Uterus (tissue), 3 donors: ENCODE measurements at regions not wholly inside any gene's neighbourhood (a gene's known extent, or its start where the extent isn't known, plus 50 kb on each side); places are given as distances from the start of the nearest gene placed in this dataset.

Source experiments
- DNase-seq, 2 donors: peaks; one replicate each; pipeline ENCODE4 v3.0.0-alpha.2; 2019 to 2020
- H3K27ac ChIP-seq, 2 donors: fragments of 200-600 bp; sonication (generic); 1 replicate in 1 of 2; 2 replicates in 1 of 2; pipeline ENCODE4 v1.5.1; 2016 to 2018
- H3K27me3 ChIP-seq, 2 donors: fragments of 200-600 bp; sonication (generic); one replicate each; pipeline ENCODE4 v1.5.1; 2018 to 2019; ENCODE audit warnings: control low read depth in 1 of 2
- H3K36me3 ChIP-seq, 2 donors: fragments of 200-600 bp; sonication (generic); one replicate each; pipeline ENCODE4 v1.5.1; 2019; ENCODE audit warnings: control low read depth in 1 of 2
- H3K4me1 ChIP-seq, 2 donors: fragments of 200-600 bp; sonication (generic); one replicate each; pipeline ENCODE4 v1.5.1; 2018 to 2019; ENCODE audit warnings: control low read depth in 1 of 2
- H3K4me3 ChIP-seq, 2 donors: fragments of 200-600 bp; sonication (generic); 1 replicate in 1 of 2; 2 replicates in 1 of 2; pipeline ENCODE4 v1.5.1; 2018 to 2019; ENCODE audit warnings: mild to moderate bottlenecking in 1 of 2
- H3K9me3 ChIP-seq, 2 donors: fragments of 200-600 bp; sonication (generic); one replicate each; pipeline ENCODE4 v1.5.1; 2019; ENCODE audit warnings: control low read depth in 1 of 2
- POLR2A ChIP-seq, 2 donors: fragments of 450-650 bp; IDR thresholded peaks; one replicate each; pipeline ENCODE4 v1.6.1; 2016; ENCODE audit warnings: antibody characterized with exemption in 2 of 2, mild to moderate bottlenecking in 1 of 2, moderate library complexity in 1 of 2
- intact Hi-C: fragments of 100-400 bp; cut with DNase I; formaldehyde crosslinking; loops from one replicate; pipeline ENCODE4 v1.15.1; 2023; ENCODE audit warnings: low total_unique reads
- TF ChIP-seq, protein P1 (sequence below), 4 experiments: fragments of 200-600 bp in 2 of 4; fragments of 450-650 bp in 2 of 4; sonication (generic) in 2 of 4; IDR thresholded peaks; one replicate each; pipeline ENCODE4 v1.5.1; 2016 to 2019; ENCODE audit warnings: antibody characterized with exemption in 4 of 4, mild to moderate bottlenecking in 2 of 4, moderate library complexity in 1 of 4
- donor health status: DM: yes; HTN: yes; CAD: no.

DNA sequence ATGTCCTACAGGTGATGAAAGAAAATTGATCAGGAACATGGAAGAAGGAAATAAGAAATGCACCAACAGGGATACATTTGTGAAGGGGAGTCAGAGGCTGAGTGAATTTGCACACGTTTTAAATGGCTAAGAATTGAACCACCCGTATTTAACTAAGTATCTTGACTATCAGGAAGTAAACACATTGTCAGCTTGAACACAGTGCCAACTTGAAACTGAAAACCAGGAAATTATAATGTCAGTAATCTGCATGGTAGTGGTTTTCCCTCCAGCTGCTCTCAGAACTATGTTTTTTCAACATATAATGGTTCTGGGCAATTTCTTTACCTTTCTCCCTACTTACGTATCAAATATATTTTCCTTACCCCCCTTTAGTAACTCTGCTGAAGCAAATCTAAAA is 366.5 kb upstream of the POU3F2 start:
- Histone ChIP-seq H3K36me3 (no peaks in the 10 kb centered on the region), H3K27me3 (no peaks in the 10 kb centered on the region), H3K4me3 (no peak overlapping the region), H3K27ac (no peak overlapping the region), H3K9me3 (no peaks in the 10 kb centered on the region), H3K4me1 (no peaks in the 10 kb centered on the region)
- no peak for DNase-seq
- TF ChIP-seq, protein P1, sequence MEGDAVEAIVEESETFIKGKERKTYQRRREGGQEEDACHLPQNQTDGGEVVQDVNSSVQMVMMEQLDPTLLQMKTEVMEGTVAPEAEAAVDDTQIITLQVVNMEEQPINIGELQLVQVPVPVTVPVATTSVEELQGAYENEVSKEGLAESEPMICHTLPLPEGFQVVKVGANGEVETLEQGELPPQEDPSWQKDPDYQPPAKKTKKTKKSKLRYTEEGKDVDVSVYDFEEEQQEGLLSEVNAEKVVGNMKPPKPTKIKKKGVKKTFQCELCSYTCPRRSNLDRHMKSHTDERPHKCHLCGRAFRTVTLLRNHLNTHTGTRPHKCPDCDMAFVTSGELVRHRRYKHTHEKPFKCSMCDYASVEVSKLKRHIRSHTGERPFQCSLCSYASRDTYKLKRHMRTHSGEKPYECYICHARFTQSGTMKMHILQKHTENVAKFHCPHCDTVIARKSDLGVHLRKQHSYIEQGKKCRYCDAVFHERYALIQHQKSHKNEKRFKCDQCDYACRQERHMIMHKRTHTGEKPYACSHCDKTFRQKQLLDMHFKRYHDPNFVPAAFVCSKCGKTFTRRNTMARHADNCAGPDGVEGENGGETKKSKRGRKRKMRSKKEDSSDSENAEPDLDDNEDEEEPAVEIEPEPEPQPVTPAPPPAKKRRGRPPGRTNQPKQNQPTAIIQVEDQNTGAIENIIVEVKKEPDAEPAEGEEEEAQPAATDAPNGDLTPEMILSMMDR (IDR thresholded peaks at IDR 0.05): no peak
- TF ChIP-seq POLR2A (IDR thresholded peaks at IDR 0.05): no peak
- intact Hi-C loops: no loop called here

DNA sequence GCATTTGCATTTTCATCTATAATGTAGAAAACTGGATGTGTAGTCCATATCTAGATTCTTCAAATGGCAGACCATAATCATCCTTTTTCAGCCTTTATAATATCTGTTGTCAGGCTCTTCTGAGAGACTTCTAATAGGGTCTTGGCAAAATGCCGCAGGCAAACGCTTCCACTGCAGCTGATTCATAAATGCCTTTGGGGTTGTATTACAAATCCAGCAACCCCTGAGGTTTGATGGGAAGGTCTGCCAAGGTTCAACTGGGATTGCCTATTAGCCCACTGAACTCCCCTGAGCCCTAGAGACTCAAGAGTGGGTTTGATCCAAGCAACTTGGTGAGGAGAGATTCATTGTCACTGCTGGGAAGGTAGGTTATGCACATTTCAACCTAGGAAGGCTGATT is 365.2 kb upstream of the POU3F2 start:
- TF ChIP-seq POLR2A (IDR thresholded peaks at IDR 0.05): no peak
- TF ChIP-seq, protein P1 (IDR thresholded peaks at IDR 0.05): no peak
- H3K27me3 ChIP-seq: no peaks in the 10 kb centered on the region
- H3K27ac ChIP-seq: no peak overlapping the region
- intact Hi-C loops: no loop called here
- no peaks in the 10 kb centered on the region for H3K9me3 ChIP-seq
- DNase-seq: no peak
- H3K36me3 ChIP-seq: no peaks in the 10 kb centered on the region
- H3K4me1 ChIP-seq: no peaks in the 10 kb centered on the region
- no peak overlapping the region for H3K4me3 ChIP-seq

DNA sequence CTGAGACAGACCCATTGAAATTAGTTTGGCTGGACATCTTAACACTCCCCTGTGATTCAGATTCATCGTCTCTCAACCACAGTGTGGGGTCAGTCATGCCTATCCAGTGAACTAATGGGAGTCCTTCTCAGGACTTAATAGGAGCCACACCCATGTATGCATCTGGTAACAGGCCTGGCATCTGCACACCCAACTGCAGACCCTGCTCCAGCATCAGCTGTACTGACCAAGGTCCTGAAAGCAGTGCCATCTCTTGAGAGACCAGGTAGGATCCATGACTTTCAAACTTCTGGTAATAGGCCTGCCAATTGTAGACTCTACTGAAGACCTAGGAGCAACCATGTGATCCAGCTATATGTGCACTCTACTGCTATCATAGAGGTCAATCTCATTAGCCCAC is 363.6 kb upstream of the POU3F2 start:
- TF ChIP-seq, protein P1 (IDR thresholded peaks at IDR 0.05): no peak
- TF ChIP-seq POLR2A (IDR thresholded peaks at IDR 0.05): no peak
- DNase-seq: no peak
- H3K4me3 ChIP-seq: no peak overlapping the region

DNA sequence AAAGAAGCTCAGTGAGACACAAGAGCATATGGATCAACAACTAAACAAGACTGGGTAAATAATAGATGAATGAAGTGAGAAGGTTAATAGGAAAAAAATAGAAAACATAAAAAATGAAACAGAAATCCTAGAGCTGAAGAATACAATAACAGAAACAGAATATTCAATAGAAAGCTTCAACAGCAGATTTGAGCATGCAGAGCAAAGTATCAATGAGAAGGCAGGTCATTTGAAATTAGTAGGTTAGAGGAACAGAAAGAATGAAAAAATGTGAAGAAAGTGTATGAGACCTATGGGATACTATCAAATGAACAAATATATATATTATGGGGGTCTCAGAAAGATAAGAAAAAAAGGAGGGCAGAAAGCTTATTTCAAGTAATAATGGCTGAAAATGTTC is 362.9 kb upstream of the POU3F2 start:
- intact Hi-C loops: no loop called here
- no peaks in the 10 kb centered on the region for H3K9me3 ChIP-seq
- no peak overlapping the region for H3K4me3 ChIP-seq
- H3K27me3 ChIP-seq: no peaks in the 10 kb centered on the region
- H3K36me3 ChIP-seq: no peaks in the 10 kb centered on the region
- no peaks in the 10 kb centered on the region for H3K4me1 ChIP-seq
- no peak overlapping the region for H3K27ac ChIP-seq
- DNase-seq: no peak
- TF ChIP-seq, protein P1 (IDR thresholded peaks at IDR 0.05): no peak
- no peak for TF ChIP-seq POLR2A (IDR thresholded peaks at IDR 0.05)

More for the DNA sequence above, 363.6 kb upstream of the POU3F2 start:
- H3K27ac ChIP-seq: no peak overlapping the region
- no peaks in the 10 kb centered on the region for H3K36me3 ChIP-seq
- intact Hi-C loops: no loop called here
- no peaks in the 10 kb centered on the region for H3K4me1 ChIP-seq
- H3K9me3 ChIP-seq: no peaks in the 10 kb centered on the region
- H3K27me3 ChIP-seq: no peaks in the 10 kb centered on the region

DNA sequence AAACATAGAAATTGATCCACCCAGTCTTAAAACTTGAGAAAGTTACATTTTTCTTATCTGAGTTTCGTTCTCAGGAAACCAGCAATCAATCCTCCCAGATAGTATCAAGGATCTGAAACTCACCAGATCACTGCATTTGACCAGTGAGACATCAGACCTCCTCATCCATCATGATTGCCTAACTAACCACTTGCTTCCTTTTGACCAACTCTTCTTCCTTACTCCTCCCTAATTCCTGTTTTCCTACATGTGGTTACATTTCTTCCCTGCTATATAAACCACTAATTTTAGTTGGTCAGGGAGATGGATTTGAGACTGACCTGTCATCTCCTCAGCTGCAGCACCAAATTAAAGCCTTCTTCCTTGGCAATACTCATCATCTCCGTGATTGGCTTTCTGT is 357.1 kb upstream of the POU3F2 start:
- H3K27ac ChIP-seq: no peak overlapping the region
- no peaks in the 10 kb centered on the region for H3K36me3 ChIP-seq
- H3K4me1 ChIP-seq: no peaks in the 10 kb centered on the region
- DNase-seq: no peak
- TF ChIP-seq, protein P1 (IDR thresholded peaks at IDR 0.05): no peak
- TF ChIP-seq POLR2A (IDR thresholded peaks at IDR 0.05): no peak
- no peak overlapping the region for H3K4me3 ChIP-seq
- H3K9me3 ChIP-seq: no peaks in the 10 kb centered on the region
- intact Hi-C loops: no loop called here
- H3K27me3 ChIP-seq: no peaks in the 10 kb centered on the region
